DMS79 treated with DMSO at 0.1 percent for 48 hours (cell line): ENCODE measurements at regions not wholly inside any gene's neighbourhood (a gene's known extent, or its start where the extent isn't known, plus 50 kb on each side); places are given as distances from the start of the nearest gene placed in this dataset.
"Not testable (repeated sequence)": the region's sequence is repeated elsewhere in the genome, so short reads cannot be mapped to it uniquely, and the experiment has no call there.

Experiments used
- DNase-seq: peaks from one replicate; lab custom pipeline; 2025; lab: John Stamatoyannopoulos, UW

GRCh38 chr1:74946388-74946787 lies 187.8 kb upstream of the LHX8 start:
- DNase-seq: no peak

- not testable (repeated sequence) for DNase-seq
These were observed 184.8 kb upstream of the LHX8 start for GRCh38 chr1:74949348-74949747.

GRCh38 chr1:74951981-74952380 lies 182.2 kb upstream of the LHX8 start:
- DNase-seq: not testable (repeated sequence)

GRCh38 chr1:74952786-74953185 lies 181.4 kb upstream of the LHX8 start:
- no peak for DNase-seq

- DNase-seq: no peak
These were observed 180.6 kb upstream of the LHX8 start for GRCh38 chr1:74953622-74954021.

GRCh38 chr1:74963120-74963519 lies 171.1 kb upstream of the LHX8 start:
- peak; percentile 28 for DNase-seq

GRCh38 chr1:74964508-74965102 lies 169.6 kb upstream of the LHX8 start:
- DNase-seq: peak; percentile 96

GRCh38 chr1:74969566-74970135 lies 164.5 kb upstream of the LHX8 start:
- no peak for DNase-seq

GRCh38 chr1:74971982-74972381 lies 162.2 kb upstream of the LHX8 start:
- DNase-seq: no peak

- DNase-seq: no peak
These were observed 157.7 kb upstream of the LHX8 start for GRCh38 chr1:74976491-74976890.

- DNase-seq: not testable (repeated sequence)
These were observed 141.7 kb upstream of the LHX8 start for GRCh38 chr1:74992448-74992847.

GRCh38 chr1:74995821-74996220 lies 138.4 kb upstream of the LHX8 start:
- DNase-seq: no peak

- DNase-seq: no peak
These were observed 123.6 kb upstream of the LHX8 start for GRCh38 chr1:75010547-75010946.

GRCh38 chr1:75014250-75014649 lies 119.9 kb upstream of the LHX8 start:
- no peak for DNase-seq

- no peak for DNase-seq
These were observed 111.2 kb upstream of the LHX8 start for GRCh38 chr1:75023005-75023404.

- no peak for DNase-seq
These were observed 99.8 kb upstream of the LHX8 start for GRCh38 chr1:75034376-75034775.

GRCh38 chr1:75035536-75035935 lies 98.7 kb upstream of the LHX8 start:
- no peak for DNase-seq

- no peak for DNase-seq
These were observed 81.0 kb upstream of the LHX8 start for GRCh38 chr1:75053207-75053606.

- no peak for DNase-seq
These were observed 75.8 kb upstream of the LHX8 start for GRCh38 chr1:75058424-75058823.

GRCh38 chr1:75062111-75062510 lies 72.1 kb upstream of the LHX8 start:
- DNase-seq: no peak

- DNase-seq: no peak
These were observed 66.2 kb upstream of the LHX8 start for GRCh38 chr1:75067975-75068374.

GRCh38 chr1:75074831-75075395 lies 59.3 kb upstream of the LHX8 start:
- DNase-seq: no peak

- DNase-seq: no peak
These were observed 54.5 kb upstream of the LHX8 start for GRCh38 chr1:75079538-75080290.
